ENCODE measurements at regions not wholly inside any gene's neighbourhood (a gene's known extent, or its start where the extent isn't known, plus 50 kb on each side); places are given as distances from the start of the nearest gene placed in this dataset.

DNA sequence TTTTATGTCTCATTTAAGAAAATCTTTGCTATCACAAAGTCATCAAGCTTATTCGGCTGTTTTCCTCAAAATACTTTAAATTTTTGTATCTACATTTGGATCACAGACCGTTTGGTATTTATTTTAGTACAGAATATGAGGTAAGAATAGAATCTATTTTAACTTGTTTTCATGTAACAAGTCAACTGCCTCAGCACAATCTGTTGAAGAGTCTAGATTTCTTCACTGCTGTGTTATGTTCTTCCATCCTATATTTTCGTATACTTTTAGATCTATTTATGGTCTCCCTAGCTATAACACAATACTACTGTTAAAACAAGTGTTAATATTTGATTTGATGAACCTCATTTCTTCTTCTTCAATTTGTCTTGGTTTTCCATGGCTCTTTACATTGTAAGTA is 61.6 kb upstream of the SGCG start:
- no peak for TF ChIP-seq EZH2 (IDR thresholded peaks at IDR 0.05; ENCODE audit: borderline replicate concordance, low read length)
- TF ChIP-seq, protein P1, sequence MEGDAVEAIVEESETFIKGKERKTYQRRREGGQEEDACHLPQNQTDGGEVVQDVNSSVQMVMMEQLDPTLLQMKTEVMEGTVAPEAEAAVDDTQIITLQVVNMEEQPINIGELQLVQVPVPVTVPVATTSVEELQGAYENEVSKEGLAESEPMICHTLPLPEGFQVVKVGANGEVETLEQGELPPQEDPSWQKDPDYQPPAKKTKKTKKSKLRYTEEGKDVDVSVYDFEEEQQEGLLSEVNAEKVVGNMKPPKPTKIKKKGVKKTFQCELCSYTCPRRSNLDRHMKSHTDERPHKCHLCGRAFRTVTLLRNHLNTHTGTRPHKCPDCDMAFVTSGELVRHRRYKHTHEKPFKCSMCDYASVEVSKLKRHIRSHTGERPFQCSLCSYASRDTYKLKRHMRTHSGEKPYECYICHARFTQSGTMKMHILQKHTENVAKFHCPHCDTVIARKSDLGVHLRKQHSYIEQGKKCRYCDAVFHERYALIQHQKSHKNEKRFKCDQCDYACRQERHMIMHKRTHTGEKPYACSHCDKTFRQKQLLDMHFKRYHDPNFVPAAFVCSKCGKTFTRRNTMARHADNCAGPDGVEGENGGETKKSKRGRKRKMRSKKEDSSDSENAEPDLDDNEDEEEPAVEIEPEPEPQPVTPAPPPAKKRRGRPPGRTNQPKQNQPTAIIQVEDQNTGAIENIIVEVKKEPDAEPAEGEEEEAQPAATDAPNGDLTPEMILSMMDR (IDR thresholded peaks at IDR 0.05; ENCODE audit: low read length), result no peak
